K562 (cell line): ENCODE measurements at regions not wholly inside any gene's neighbourhood (a gene's known extent, or its start where the extent isn't known, plus 50 kb on each side); places are given as distances from the start of the nearest gene placed in this dataset.

Experiments
- ATAC-seq: fragments of 200-7000 bp; cut with Tn5 transposase; 3 replicates; pipeline ENCODE4 v1.9.1; 2020; ENCODE audit warnings: moderate library complexity
- BruUV-seq: library from RNA; stranded (reverse); fragments of 400-500 nt; replicated peaks from 2 replicates; lab custom pipeline; 2021; lab: Mats Ljungman, UMichigan
- CTCF ChIA-PET: fragments of 300-600 bp; formaldehyde crosslinking; extraction: SDS; loops from one replicate; lab custom pipeline; 2021; ENCODE audit warnings: low intra/inter-chr PET ratio; lab: Yijun Ruan, JAX
- POLR2A ChIA-PET: fragments of 300-600, 350-650 bp; sonication (Branson Sonifier 250); formaldehyde crosslinking; extraction: SDS; loops from one replicate; lab custom pipeline; 2021; ENCODE audit warnings: antibody characterized with exemption, inconsistent platforms; lab: Yijun Ruan, JAX
- DNase-seq, 4 experiments: peaks; one replicate each; pipeline versions ENCODE4 v3.0.0 to v3.0.0-alpha.2; 2011 to 2018; ENCODE audit warnings: low spot score in 3 of 4, mixed read lengths in 3 of 4; ENCODE audit errors: extremely low read depth in 1 of 4
- FAIRE-seq: peaks from 2 replicates; lab custom pipeline; 2011; peaks lifted over from hg19 to GRCh38; lab: Jason Lieb, UNC
- H2AFZ ChIP-seq: 2 replicates; pipeline ENCODE4 v1.6.0; 2011; ENCODE audit warnings: low read depth, low read length, control low read depth, inconsistent platforms
- H3K27ac ChIP-seq: fragments of 200-600 bp; 3 replicates; pipeline ENCODE4 v1.8.0; 2011; ENCODE audit warnings: low read depth, mild to moderate bottlenecking, control low read depth, inconsistent platforms, low read length, moderate library complexity, mixed read lengths; ENCODE audit errors: extremely low read depth
- H3K27me3 ChIP-seq, 2 experiments: fragments of 300-600 bp in 1 of 2; 2 replicates in 1 of 2; 3 replicates in 1 of 2; pipeline versions ENCODE4 v1.6.0 to v1.8.0; 2011; ENCODE audit warnings: inconsistent platforms in 2 of 2, low read length in 2 of 2, mild to moderate bottlenecking in 1 of 2, mixed read lengths in 1 of 2, moderate library complexity in 1 of 2; ENCODE audit not compliant: control insufficient read depth in 2 of 2, insufficient read depth in 2 of 2
- H3K36me3 ChIP-seq: fragments of 300-600 bp; 3 replicates; pipeline ENCODE4 v1.8.0; 2011; ENCODE audit warnings: mild to moderate bottlenecking, low read length, inconsistent platforms; ENCODE audit not compliant: control insufficient read depth, insufficient read depth
- H3K4me1 ChIP-seq, 2 experiments: fragments of 200-600 bp in 1 of 2; replicated peaks in 1 of 2; 2 replicates in 1 of 2; 3 replicates in 1 of 2; pipeline versions ENCODE4 v1.5.1 to v1.8.0; 2011; ENCODE audit warnings: inconsistent platforms in 2 of 2, low read length in 2 of 2, mild to moderate bottlenecking in 1 of 2, mixed read lengths in 1 of 2, moderate library complexity in 1 of 2; ENCODE audit not compliant: control insufficient read depth in 2 of 2, insufficient read depth in 2 of 2
- H3K4me2 ChIP-seq: 2 replicates; pipeline ENCODE4 v1.6.1; 2011; ENCODE audit warnings: low read length, control low read depth, inconsistent platforms, mixed read lengths; ENCODE audit not compliant: insufficient read depth
- H3K4me3 ChIP-seq: fragments of 200-600 bp; sonication (generic), shearing (Covaris generic); 2 replicates; pipeline ENCODE4 v1.5.1; 2016; ENCODE audit warnings: control low read depth, inconsistent platforms
- H3K79me2 ChIP-seq: fragments of 200-600 bp; 3 replicates; pipeline ENCODE4 v1.8.0; 2011; ENCODE audit warnings: low read length, inconsistent platforms; ENCODE audit not compliant: control insufficient read depth, insufficient read depth
- H3K9ac ChIP-seq, 2 experiments: 2 replicates each; pipeline versions ENCODE4 v1.6.0 to v1.6.1; 2011; ENCODE audit warnings: low read depth in 2 of 2, low read length in 2 of 2, control low read depth in 1 of 2, inconsistent platforms in 1 of 2, mild to moderate bottlenecking in 1 of 2, mixed read lengths in 1 of 2; ENCODE audit not compliant: insufficient read depth in 1 of 2
- H3K9me1 ChIP-seq: one replicate; pipeline ENCODE4 v1.6.0; 2011; ENCODE audit warnings: inconsistent platforms, mild to moderate bottlenecking, low read length, moderate library complexity; ENCODE audit not compliant: control insufficient read depth, insufficient read depth
- H3K9me3 ChIP-seq: replicated peaks from 2 replicates; pipeline ENCODE4 v1.5.1; 2011; ENCODE audit warnings: low read depth, low read length, inconsistent platforms; ENCODE audit not compliant: control insufficient read depth, insufficient read depth
- H4K20me1 ChIP-seq: replicated peaks from 2 replicates; pipeline ENCODE4 v1.6.1; 2011; ENCODE audit warnings: low read length, inconsistent platforms, mixed read lengths; ENCODE audit not compliant: control insufficient read depth, insufficient read depth
- AFF4 ChIP-seq: sonication (generic); formaldehyde crosslinking; IDR thresholded peaks from 2 replicates; pipeline ENCODE4 v1.8.0; 2023; ENCODE audit warnings: mild to moderate bottlenecking, missing genetic modification reagents
- E2F6 ChIP-seq, 2 experiments: IDR thresholded peaks; 2 replicates each; pipeline ENCODE4 v1.6.1; 2011; ENCODE audit warnings: borderline replicate concordance in 1 of 2, control low read depth in 1 of 2, low read depth in 1 of 2, low read length in 1 of 2, mild to moderate bottlenecking in 1 of 2, mixed read lengths in 1 of 2, moderate library complexity in 1 of 2; ENCODE audit not compliant: insufficient read depth in 1 of 2, insufficient read length in 1 of 2, poor library complexity in 1 of 2, severe bottlenecking in 1 of 2; ENCODE audit errors: extremely low read depth in 1 of 2
- FOXJ3 ChIP-seq: sonication (generic); formaldehyde crosslinking; IDR thresholded peaks from 2 replicates; pipeline ENCODE4 v1.4.0; 2020; ENCODE audit warnings: mild to moderate bottlenecking, missing genetic modification reagents
- GATA2 ChIP-seq: sonication (generic); formaldehyde crosslinking; IDR thresholded peaks from 2 replicates; pipeline ENCODE4 v1.4.0; 2020; ENCODE audit warnings: mild to moderate bottlenecking, missing genetic modification reagents
- KDM5B ChIP-seq: fragments of 200-600 bp; sonication (generic); IDR thresholded peaks from 2 replicates; pipeline ENCODE4 v1.6.1; 2012; ENCODE audit warnings: low read depth, mild to moderate bottlenecking, moderate library complexity, low read length, control low read depth, inconsistent platforms; ENCODE audit not compliant: insufficient replicate concordance
- NFXL1 ChIP-seq: fragments of 450-650 bp; formaldehyde crosslinking; IDR thresholded peaks from 2 replicates; pipeline ENCODE4 v1.4.0; 2021; ENCODE audit warnings: mild to moderate bottlenecking
- PHTF2 ChIP-seq: fragments of 250-450 bp; sonication (Bioruptor Pico); IDR thresholded peaks from 2 replicates; pipeline ENCODE4 v1.5.0; 2021; ENCODE audit warnings: mild to moderate bottlenecking
- PPARD ChIP-seq: fragments of 250-450 bp; sonication (Bioruptor Pico); IDR thresholded peaks from 2 replicates; pipeline ENCODE4 v1.8.0; 2022; ENCODE audit warnings: inconsistent platforms, mild to moderate bottlenecking, moderate library complexity
- RFX1 ChIP-seq: fragments of 450-650 bp; IDR thresholded peaks from 2 replicates; pipeline ENCODE4 v1.6.1; 2016; ENCODE audit warnings: mild to moderate bottlenecking, moderate library complexity
- TEAD4 ChIP-seq, 2 experiments: sonication (generic) in 1 of 2; formaldehyde crosslinking in 1 of 2; IDR thresholded peaks; 2 replicates each; pipeline versions ENCODE4 v1.6.1 to v1.8.0; 2012 to 2022; ENCODE audit warnings: borderline replicate concordance in 1 of 2, inconsistent platforms in 1 of 2, low read length in 1 of 2, mild to moderate bottlenecking in 1 of 2, missing genetic modification reagents in 1 of 2
- ZFP1 ChIP-seq: fragments of 450-650 bp; formaldehyde crosslinking; IDR thresholded peaks from 2 replicates; pipeline ENCODE4 v1.4.0; 2020; ENCODE audit warnings: mild to moderate bottlenecking, mixed read lengths
- WGBS: fragments of 100-300 bp; shearing (Covaris generic); methylation state at CpG from one replicate; pipeline ENCODE4 v1.1.6; 2016; ENCODE audit warnings: low coverage, mixed read lengths; ENCODE audit not compliant: insufficient coverage; ENCODE audit errors: missing lambda C conversion rate; 5-methylcytosine and 5-hydroxymethylcytosine counted together
- in situ Hi-C: fragments of 300-500 bp; cut with MboI; formaldehyde crosslinking; loops from 4 replicates; pipeline ENCODE4 v1.15.0; 2018; ENCODE audit warnings: inconsistent platforms, mixed read lengths
- intact Hi-C: fragments of 100-400 bp; cut with micrococcal nuclease; formaldehyde crosslinking; loops from 2 replicates; pipeline ENCODE4 v1.14.2; 2022
- TF ChIP-seq, protein P1 (sequence below): fragments of 250-450 bp; sonication (Bioruptor Pico); IDR thresholded peaks from 2 replicates; pipeline ENCODE4 v1.5.0; 2021; ENCODE audit warnings: mild to moderate bottlenecking, moderate library complexity

DNA sequence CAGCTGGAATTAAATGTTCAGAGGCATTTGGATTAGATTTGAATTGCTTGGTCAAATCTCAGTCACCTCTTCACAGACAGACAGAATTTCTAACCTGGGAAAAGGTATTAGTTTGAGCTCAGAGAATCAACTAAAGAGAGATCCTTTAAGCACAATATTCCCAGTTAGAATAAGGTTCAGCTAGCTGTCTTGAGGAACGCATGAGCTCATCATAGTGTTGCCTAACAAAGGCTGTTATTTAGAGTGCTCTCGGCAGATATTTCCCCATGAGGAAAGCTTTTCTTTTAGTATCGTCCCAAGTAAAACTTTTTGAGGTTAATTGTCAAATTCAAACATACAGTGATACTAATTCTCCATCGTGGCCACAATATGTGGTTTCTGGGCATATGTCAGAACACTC lies 269.9 kb downstream of the HLX start:
- POLR2A ChIA-PET: no interaction called here
- Histone ChIP-seq H2AFZ (no peak overlapping the region), H3K79me2 (no peaks in the 10 kb centered on the region), H3K9me3 (no peaks in the 10 kb centered on the region; the same call in 1 of the 2 replicates), H3K4me1 (no peaks in the 10 kb centered on the region), H3K4me3 (no peak overlapping the region), H3K36me3 (no peaks in the 10 kb centered on the region), H3K9me1 (no peaks in the 10 kb centered on the region), H3K9ac (no peak overlapping the region), H3K27me3 (no peaks in the 10 kb centered on the region), H4K20me1 (no peaks in the 10 kb centered on the region), H3K27ac (no peak overlapping the region), H3K4me2 (no peak overlapping the region)
- BruUV-seq: no TSS peak
- no peak for FAIRE-seq
- 6% methylated on average over 4 of the region's 4 CpGs for WGBS
- no peak for ATAC-seq
- DNase-seq: no peak
- in situ Hi-C loops (no loop called here), intact Hi-C loops (no loop called here)
- CTCF ChIA-PET: no interaction called here
- TF ChIP-seq PPARD: no peak
- TF ChIP-seq PHTF2: no peak
- TF ChIP-seq FOXJ3 (CRISPR knock-in tag): no peak
- no peak for TF ChIP-seq RFX1
- TF ChIP-seq ZFP1 (CRISPR knock-in tag): no peak
- no peak for TF ChIP-seq TEAD4 (IDR thresholded peaks at IDR 0.05; ENCODE audit: low read length)
- TF ChIP-seq TEAD4 (CRISPR knock-in tag; IDR thresholded peaks at IDR 0.05; ENCODE audit: borderline replicate concordance): no peak
- TF ChIP-seq KDM5B: no peak
- TF ChIP-seq E2F6 (IDR thresholded peaks at IDR 0.05; ENCODE audit: borderline replicate concordance in 1 of 2, extremely low read depth in 1 of 2, insufficient read depth in 1 of 2, insufficient read length in 1 of 2, low read depth in 1 of 2, low read length in 1 of 2, poor library complexity in 1 of 2, severe bottlenecking in 1 of 2): no peak
- no peak for TF ChIP-seq GATA2 (CRISPR knock-in tag)
- TF ChIP-seq NFXL1 (CRISPR knock-in tag): no peak
- TF ChIP-seq, protein P1, sequence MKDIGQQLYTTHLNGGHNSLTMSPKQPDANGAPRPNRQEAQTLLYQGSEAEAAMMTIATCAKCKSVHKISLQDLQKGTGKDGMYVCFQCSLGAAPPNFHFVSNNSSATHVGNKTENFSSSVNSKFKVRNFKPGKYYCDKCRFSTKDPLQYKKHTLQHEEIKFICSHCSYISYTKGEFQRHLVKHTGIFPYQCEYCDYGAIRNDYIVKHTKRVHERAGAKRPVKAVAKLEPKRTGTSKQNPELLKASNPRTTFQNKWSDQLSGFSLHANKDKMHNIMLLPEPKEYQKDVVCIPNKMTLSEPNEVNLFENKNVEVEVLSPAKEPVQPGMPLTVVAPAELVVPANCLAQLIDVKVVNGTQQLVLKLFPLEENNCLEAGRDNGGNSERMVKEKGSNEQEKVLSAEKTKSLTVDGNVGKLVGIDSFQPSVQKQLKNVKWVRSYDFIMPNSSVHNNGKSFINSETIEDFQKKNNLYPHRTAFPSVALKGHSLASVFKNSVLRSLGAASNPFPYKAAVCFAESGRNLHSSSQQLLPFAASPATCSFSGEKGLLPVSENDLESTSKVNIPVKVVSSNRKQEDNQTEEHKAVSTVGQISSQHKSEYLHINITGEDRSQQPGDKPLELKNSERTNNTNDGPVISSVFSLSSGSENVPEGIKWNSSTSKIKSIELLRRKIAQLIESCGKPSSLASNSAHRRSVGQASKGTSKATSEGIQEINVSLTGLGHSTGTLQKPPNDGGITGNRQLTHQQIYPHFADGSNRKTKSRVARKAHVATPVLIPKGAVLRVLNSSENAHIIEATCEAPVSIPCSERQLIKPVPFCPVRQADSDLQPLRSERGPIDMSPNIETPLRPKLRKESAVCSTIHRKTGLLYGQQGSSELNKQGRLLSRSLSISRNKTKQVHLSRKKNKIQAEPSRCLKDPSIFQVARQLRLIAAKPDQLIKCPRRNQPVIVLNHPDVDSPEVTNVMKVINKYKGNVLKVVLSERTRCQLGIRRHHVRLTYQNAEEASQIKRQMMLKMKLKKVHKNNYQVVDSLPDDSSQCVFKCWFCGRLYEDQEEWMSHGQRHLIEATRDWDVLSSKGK (CRISPR knock-in tag): no peak
- no peak for TF ChIP-seq AFF4 (CRISPR knock-in tag)
